Stimulated activated naive B cell treated with anti-CD40 and anti-IgM and Interleukin-4, amounts not matched to agents 10 μg/mL and 1 μg/mL and 100 μg/mL, for 72 hours (primary cell): ENCODE measurements at regions not wholly inside any gene's neighbourhood (a gene's known extent, or its start where the extent isn't known, plus 50 kb on each side); places are given as distances from the start of the nearest gene placed in this dataset.

Source experiments
- ATAC-seq, 2 donors: fragments of 150-1000 bp; cut with Tn5 transposase; replicated peaks; 2 replicates each; pipeline ENCODE4 v1.10.0; 2021; ENCODE audit warnings: moderate library complexity in 1 of 2
- DNase-seq: peaks from one replicate; pipeline ENCODE4 v3.0.0; 2021
- H3K27ac Mint-ChIP-seq: one replicate; pipeline ENCODE4 v1.8.0; 2022; ENCODE audit warnings: mild to moderate bottlenecking, mixed read lengths
- H3K27me3 Mint-ChIP-seq, 2 donors: one replicate each; pipeline ENCODE4 v1.8.0; 2022; ENCODE audit warnings: mixed read lengths in 2 of 2
- H3K36me3 Mint-ChIP-seq, 2 donors: one replicate each; pipeline ENCODE4 v1.8.0; 2022; ENCODE audit warnings: mixed read lengths in 2 of 2, mild to moderate bottlenecking in 1 of 2
- H3K4me1 Mint-ChIP-seq, 2 donors: one replicate each; pipeline ENCODE4 v1.8.0; 2022; ENCODE audit warnings: mixed read lengths in 2 of 2, mild to moderate bottlenecking in 1 of 2
- H3K4me3 Mint-ChIP-seq, 2 donors: one replicate each; pipeline ENCODE4 v1.8.0; 2022; ENCODE audit warnings: mild to moderate bottlenecking in 2 of 2, mixed read lengths in 2 of 2, moderate library complexity in 1 of 2
- H3K9me3 Mint-ChIP-seq, 2 donors: one replicate each; pipeline ENCODE4 v1.8.0; 2022; ENCODE audit warnings: mixed read lengths in 2 of 2, mild to moderate bottlenecking in 1 of 2

DNA sequence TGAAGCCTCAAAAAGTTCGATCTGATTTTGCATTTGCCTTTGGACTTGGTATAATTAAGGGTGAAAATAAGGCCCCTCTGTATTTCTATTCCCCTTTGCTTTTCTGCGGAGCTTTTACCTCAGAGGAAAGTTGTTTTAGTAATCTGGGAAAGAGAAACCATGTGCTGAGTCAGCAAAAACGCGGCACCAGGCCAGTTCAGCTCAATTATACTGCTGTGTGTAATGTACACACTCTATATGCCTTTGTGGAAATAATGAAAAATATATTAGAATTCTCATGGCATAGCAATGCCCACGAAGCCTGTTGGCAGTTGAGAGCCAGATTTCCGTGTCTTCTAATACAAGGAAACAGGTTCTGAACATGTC, 161.9 kb upstream of the SIX2 start:
- Mint-ChIP-seq H3K9me3 (no peaks in the 10 kb centered on the region), H3K27ac (no peak overlapping the region), H3K4me3 (no peak overlapping the region), H3K27me3 (peaks cover 35 to 66% of the 10 kb centered on the region in 2 donors), H3K36me3 (no peaks in the 10 kb centered on the region), H3K4me1 (peaks cover 5 to 15% of the 10 kb centered on the region in 2 donors)
- ATAC-seq, result no peak
- no peak for DNase-seq

DNA sequence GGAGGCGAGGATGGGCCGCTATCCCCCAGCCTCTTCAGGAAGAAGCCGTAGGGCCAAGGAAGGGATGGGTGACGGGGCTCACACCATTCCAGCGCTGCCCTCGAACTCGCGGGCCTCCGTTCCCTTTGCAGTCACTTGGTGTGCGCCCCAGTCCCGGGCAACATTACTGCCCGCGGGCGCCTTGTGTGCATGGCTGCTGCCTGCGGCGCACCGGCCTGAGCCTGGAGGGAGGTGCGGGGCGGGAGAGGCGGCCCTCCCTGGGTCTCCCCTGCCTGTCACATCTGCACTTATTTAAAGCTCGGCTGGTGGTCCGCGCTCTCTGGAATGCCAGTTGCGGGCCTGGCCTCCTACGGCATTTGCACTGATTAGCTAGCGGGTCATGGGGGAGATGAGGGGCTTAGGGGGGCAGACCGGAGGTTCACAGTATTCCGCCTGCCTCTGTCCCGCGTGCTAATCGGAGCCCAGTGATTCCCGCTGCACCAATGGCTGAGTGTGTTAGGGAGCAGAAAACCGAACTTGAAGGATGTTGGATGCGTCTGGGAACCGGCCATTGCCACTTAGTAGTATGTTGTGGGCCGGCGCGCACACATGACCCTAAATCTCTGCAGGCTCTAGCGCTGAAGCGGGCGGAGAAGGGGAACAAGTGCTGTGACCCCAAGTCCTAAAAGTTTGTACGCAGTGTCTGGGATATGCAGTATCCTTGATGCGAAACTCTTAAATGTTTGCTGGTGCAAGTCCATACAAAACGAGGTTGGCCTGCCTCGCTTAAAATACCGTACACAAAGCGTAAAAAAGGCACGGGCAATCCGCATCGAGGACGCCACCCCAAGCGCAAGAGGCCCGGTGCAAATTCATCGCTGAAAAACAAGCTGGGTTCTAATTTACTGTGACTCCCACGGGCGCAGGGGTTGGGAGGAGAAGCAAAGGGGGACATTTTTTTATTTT, 161.2 kb upstream of the SIX2 start:
- peaks cover 5 to 15% of the 10 kb centered on the region in 2 donors for H3K4me1 Mint-ChIP-seq
- H3K36me3 Mint-ChIP-seq, result no peaks in the 10 kb centered on the region
- H3K27me3 Mint-ChIP-seq, result peaks cover 37 to 69% of the 10 kb centered on the region in 2 donors
- H3K27ac Mint-ChIP-seq, result no peak overlapping the region
- H3K4me3 Mint-ChIP-seq, result peak overlapping the region in 1 of 2 donors; percentile 30
- no peaks in the 10 kb centered on the region for H3K9me3 Mint-ChIP-seq
- ATAC-seq (no peak), DNase-seq (no peak)

DNA sequence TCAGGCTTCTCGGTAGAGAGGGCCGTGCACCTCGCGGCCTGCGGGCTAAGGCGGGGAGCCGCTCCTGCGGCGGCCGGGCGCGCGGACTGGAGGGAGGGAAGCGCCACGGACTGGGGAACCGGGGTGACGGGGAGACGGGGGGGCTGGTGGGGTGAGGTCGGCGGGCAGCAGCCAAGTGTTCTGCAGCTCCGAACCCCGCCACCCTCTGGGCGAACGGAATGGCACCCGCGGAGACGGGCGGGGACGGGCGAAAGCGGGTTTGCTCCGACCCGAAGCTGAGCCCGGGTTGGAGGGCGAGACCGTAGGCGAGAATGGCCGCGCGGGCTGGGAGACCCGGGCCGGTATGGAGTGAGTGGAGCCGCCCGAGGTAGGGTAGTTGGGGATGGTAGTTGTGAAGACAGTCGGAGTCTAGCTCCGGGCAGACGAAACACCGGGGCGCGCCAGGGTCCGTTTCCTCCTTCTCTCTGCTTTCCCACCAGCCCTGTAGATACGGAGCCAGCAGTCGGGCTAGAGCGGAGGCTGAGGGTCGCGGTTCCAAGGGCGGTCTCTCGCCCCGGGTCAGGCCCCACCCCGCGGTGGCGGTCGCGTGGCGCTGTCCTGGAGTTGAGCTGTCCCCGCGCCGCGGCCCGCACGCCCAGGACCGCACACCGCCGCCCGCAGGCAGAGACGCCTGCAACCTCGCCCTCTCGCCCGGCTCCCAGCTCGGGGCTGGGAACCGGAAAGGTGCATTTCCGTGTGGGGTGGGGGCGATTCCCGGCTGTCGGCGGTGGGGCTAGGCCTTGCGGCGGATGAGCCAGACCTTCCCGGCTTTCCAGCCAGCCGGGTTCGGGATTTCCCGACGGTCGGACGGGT, 160.3 kb upstream of the SIX2 start:
- peak overlapping the region; percentile 54 for H3K27ac Mint-ChIP-seq
- no peaks in the 10 kb centered on the region for H3K36me3 Mint-ChIP-seq
- DNase-seq, result peak; percentile 5
- H3K4me1 Mint-ChIP-seq, result peaks cover 5 to 15% of the 10 kb centered on the region in 2 donors
- H3K4me3 Mint-ChIP-seq, result peak overlapping the region; percentile 75 to 83
- H3K27me3 Mint-ChIP-seq, result peaks cover 45 to 69% of the 10 kb centered on the region in 2 donors
- no peaks in the 10 kb centered on the region for H3K9me3 Mint-ChIP-seq
- ATAC-seq, result peak; percentile 46 to 57

- H3K27ac Mint-ChIP-seq, result peak overlapping the region; percentile 70
- no peaks in the 10 kb centered on the region for H3K36me3 Mint-ChIP-seq
- H3K27me3 Mint-ChIP-seq, result peaks cover 46 to 69% of the 10 kb centered on the region in 2 donors
- H3K4me1 Mint-ChIP-seq, result peaks cover 5 to 15% of the 10 kb centered on the region in 2 donors
- ATAC-seq (peak; percentile 44 to 57), DNase-seq (peak; percentile 4)
- H3K4me3 Mint-ChIP-seq, result peak overlapping the region; percentile 81 to 83
- no peaks in the 10 kb centered on the region for H3K9me3 Mint-ChIP-seq
Observed at GRCh38 chr2:45168711-45169338, 159.6 kb upstream of the SIX2 start.

GRCh38 chr2:45167920-45168629, 158.8 kb upstream of the SIX2 start:
- no peak overlapping the region for H3K27ac Mint-ChIP-seq
- ATAC-seq (no peak), DNase-seq (no peak)
- no peaks in the 10 kb centered on the region for H3K36me3 Mint-ChIP-seq
- H3K9me3 Mint-ChIP-seq, result no peaks in the 10 kb centered on the region
- H3K4me1 Mint-ChIP-seq, result peaks cover 5 to 15% of the 10 kb centered on the region in 2 donors
- peak overlapping the region in 1 of 2 donors; percentile 83 for H3K4me3 Mint-ChIP-seq
- peaks cover 46 to 72% of the 10 kb centered on the region in 2 donors for H3K27me3 Mint-ChIP-seq

GRCh38 chr2:45166229-45166890, 157.1 kb upstream of the SIX2 start:
- peaks cover 54 to 77% of the 10 kb centered on the region in 2 donors for H3K27me3 Mint-ChIP-seq
- no peaks in the 10 kb centered on the region for H3K36me3 Mint-ChIP-seq
- H3K4me1 Mint-ChIP-seq, result peaks cover 5 to 15% of the 10 kb centered on the region in 2 donors
- H3K27ac Mint-ChIP-seq, result no peak overlapping the region
- ATAC-seq (no peak), DNase-seq (no peak)
- H3K9me3 Mint-ChIP-seq, result no peaks in the 10 kb centered on the region
- no peak overlapping the region for H3K4me3 Mint-ChIP-seq

- H3K36me3 Mint-ChIP-seq, result no peaks in the 10 kb centered on the region
- DNase-seq (no peak), ATAC-seq (no peak)
- no peaks in the 10 kb centered on the region for H3K9me3 Mint-ChIP-seq
- H3K27ac Mint-ChIP-seq, result no peak overlapping the region
- H3K4me1 Mint-ChIP-seq, result no peaks in the 10 kb centered on the region
- no peak overlapping the region for H3K4me3 Mint-ChIP-seq
- peaks cover 42 to 53% of the 10 kb centered on the region in 2 donors for H3K27me3 Mint-ChIP-seq
Observed at GRCh38 chr2:45162711-45163110, 153.5 kb upstream of the SIX2 start.

DNA sequence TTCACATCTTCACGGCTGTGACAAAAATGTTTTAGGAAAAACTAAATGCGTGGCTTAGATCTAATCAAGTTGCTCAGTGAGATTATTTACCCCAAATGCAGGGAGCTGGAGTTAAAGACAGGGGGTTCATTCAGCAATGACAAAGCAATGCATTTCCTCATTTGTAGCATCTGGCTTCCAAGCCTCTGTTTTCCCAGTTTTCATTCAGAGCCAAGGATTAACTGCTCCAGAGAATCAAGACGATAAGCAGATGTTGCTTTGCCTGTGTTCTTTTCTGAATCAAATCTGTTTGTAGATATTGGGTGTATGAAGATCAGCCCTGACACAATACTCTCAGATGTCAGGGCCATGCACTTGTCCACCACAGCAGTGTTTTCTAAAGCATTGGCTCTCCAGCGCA, 147.4 kb upstream of the SIX2 start:
- no peaks in the 10 kb centered on the region for H3K9me3 Mint-ChIP-seq
- peaks cover 7% of the 10 kb centered on the region in 2 donors for H3K27me3 Mint-ChIP-seq
- H3K4me3 Mint-ChIP-seq, result no peak overlapping the region
- DNase-seq, result no peak
- no peak for ATAC-seq
- H3K27ac Mint-ChIP-seq, result no peak overlapping the region
- no peaks in the 10 kb centered on the region for H3K4me1 Mint-ChIP-seq
- no peaks in the 10 kb centered on the region for H3K36me3 Mint-ChIP-seq

GRCh38 chr2:45154606-45155155, 145.4 kb upstream of the SIX2 start:
- Mint-ChIP-seq H3K36me3 (peaks cover 0 to 1% of the 10 kb centered on the region in 2 donors), H3K9me3 (peaks cover 0 to 4% of the 10 kb centered on the region in 2 donors), H3K4me1 (no peaks in the 10 kb centered on the region), H3K4me3 (no peak overlapping the region), H3K27ac (no peak overlapping the region), H3K27me3 (peaks cover 0 to 7% of the 10 kb centered on the region in 2 donors)
- ATAC-seq, result no peak
- no peak for DNase-seq

GRCh38 chr2:45154144-45154543, 144.9 kb upstream of the SIX2 start:
- no peak for ATAC-seq

DNA sequence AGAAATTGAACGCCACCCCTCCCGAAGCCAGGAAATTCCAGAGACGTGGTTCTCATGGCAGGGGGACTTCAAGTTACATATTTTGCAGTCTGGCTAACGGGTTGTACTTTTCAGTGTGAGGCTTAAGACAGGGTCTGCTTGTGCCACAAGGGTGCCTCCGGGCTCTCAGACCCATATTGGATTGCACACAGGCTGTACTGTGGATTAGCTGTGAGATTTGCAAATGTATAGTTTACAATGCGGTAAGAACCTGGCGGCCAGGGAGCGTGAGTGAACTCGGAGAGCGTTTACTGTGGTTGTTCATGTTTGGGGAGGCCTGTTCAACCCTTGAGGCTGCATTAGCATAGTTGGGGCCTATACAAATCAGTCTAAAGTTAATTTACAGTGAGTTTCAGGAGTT, 143.9 kb upstream of the SIX2 start:
- H3K9me3 Mint-ChIP-seq, result peaks cover 0 to 5% of the 10 kb centered on the region in 2 donors
- ATAC-seq (no peak), DNase-seq (no peak)
- peaks cover 0 to 1% of the 10 kb centered on the region in 2 donors for H3K36me3 Mint-ChIP-seq
- no peak overlapping the region for H3K4me3 Mint-ChIP-seq
- H3K4me1 Mint-ChIP-seq, result no peaks in the 10 kb centered on the region
- H3K27ac Mint-ChIP-seq, result no peak overlapping the region
- H3K27me3 Mint-ChIP-seq, result peaks cover 0 to 5% of the 10 kb centered on the region in 2 donors

More at GRCh38 chr2:45154144-45154543, 144.9 kb upstream of the SIX2 start:
- Mint-ChIP-seq H3K4me3 (no peak overlapping the region), H3K27me3 (peaks cover 0 to 7% of the 10 kb centered on the region in 2 donors), H3K4me1 (no peaks in the 10 kb centered on the region), H3K27ac (no peak overlapping the region), H3K9me3 (peaks cover 0 to 4% of the 10 kb centered on the region in 2 donors), H3K36me3 (peaks cover 0 to 1% of the 10 kb centered on the region in 2 donors)
- DNase-seq, result no peak

GRCh38 chr2:45152691-45153090, 143.4 kb upstream of the SIX2 start:
- H3K27ac Mint-ChIP-seq, result no peak overlapping the region
- H3K4me1 Mint-ChIP-seq, result no peaks in the 10 kb centered on the region
- no peak overlapping the region for H3K4me3 Mint-ChIP-seq
- H3K9me3 Mint-ChIP-seq, result peaks cover 0 to 5% of the 10 kb centered on the region in 2 donors
- DNase-seq (no peak), ATAC-seq (no peak)
- H3K36me3 Mint-ChIP-seq, result peaks cover 0 to 1% of the 10 kb centered on the region in 2 donors
- peaks cover 1 to 5% of the 10 kb centered on the region in 2 donors for H3K27me3 Mint-ChIP-seq
